SH-SY5Y (cell line): ENCODE measurements at regions not wholly inside any gene's neighbourhood (a gene's known extent, or its start where the extent isn't known, plus 50 kb on each side); places are given as distances from the start of the nearest gene placed in this dataset.

Experiments
- GATA2 ChIP-seq: IDR thresholded peaks from 2 replicates; pipeline ENCODE4 v1.6.1; 2011; ENCODE audit warnings: mild to moderate bottlenecking, low read depth, low read length
- GATA3 ChIP-seq: IDR thresholded peaks from 2 replicates; pipeline ENCODE4 v1.6.1; 2011; ENCODE audit warnings: low read depth, mild to moderate bottlenecking, low read length, moderate library complexity

DNA sequence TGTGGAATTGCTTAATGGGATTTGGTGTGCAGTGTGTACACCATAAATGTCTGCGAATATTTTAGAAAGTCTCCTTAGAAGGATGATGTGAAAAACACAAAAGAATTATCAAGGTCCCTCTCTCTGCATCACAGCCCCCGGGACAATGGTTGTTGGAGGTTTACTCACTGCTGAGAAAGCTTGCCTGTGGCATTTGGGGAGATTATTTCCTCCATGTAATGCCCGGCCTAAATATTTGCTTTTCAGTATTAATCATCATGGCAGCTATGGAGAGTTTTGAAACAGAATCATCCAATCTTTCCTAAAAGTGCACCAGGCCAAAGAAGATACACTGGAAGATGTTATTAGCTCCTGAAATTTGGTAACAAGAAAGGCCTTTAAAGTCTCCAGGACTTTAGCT, 113.8 kb upstream of the ADCY1 start:
- no peak for TF ChIP-seq GATA2
- TF ChIP-seq GATA3, result no peak
